C4-2B (cell line): ENCODE measurements at regions not wholly inside any gene's neighbourhood (a gene's known extent, or its start where the extent isn't known, plus 50 kb on each side); places are given as distances from the start of the nearest gene placed in this dataset.

Source experiments
- ZFX ChIP-seq: fragments of 450-650 bp; IDR thresholded peaks from 2 replicates; pipeline ENCODE4 v1.6.1; 2017
- TF ChIP-seq, protein P1 (sequence below): fragments of 450-650 bp; conservative IDR thresholded peaks from 2 replicates; pipeline ENCODE4 v1.5.1; 2017; ENCODE audit warnings: mild to moderate bottlenecking

DNA sequence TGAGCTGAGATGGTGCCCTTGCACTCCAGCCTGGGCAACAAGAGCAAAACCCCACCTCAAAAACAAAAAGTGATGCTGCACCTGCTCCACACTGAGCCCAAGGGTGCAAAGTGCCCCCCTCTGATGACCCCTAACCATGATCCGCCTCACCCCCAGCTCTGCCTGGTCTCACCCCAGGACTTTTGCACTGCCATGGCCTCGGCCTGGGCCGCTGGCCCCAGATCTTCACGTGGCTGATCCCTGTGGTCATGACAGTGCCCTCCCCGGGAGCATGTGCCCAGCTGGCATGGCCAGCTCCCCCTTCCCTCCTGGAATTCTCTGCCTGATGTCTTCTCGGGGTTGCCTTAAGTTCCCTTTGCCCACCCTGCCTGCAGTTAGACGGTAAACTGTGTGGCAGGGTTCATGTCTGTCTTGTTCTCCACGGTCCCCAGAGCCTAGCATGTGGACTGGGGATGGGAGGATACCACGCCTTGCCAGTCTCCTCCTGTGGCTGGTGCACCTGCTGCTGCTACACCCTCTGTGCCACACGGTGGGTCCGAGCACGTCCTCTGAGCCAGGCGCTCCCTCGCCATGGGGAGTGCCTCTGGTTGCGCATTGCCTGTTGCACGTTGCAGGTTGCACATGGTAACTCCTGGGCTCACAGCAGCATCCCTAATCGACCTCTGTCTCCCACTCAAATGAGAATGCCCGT lies 77.4 kb upstream of the PPP1R26 start:
- TF ChIP-seq, protein P1, sequence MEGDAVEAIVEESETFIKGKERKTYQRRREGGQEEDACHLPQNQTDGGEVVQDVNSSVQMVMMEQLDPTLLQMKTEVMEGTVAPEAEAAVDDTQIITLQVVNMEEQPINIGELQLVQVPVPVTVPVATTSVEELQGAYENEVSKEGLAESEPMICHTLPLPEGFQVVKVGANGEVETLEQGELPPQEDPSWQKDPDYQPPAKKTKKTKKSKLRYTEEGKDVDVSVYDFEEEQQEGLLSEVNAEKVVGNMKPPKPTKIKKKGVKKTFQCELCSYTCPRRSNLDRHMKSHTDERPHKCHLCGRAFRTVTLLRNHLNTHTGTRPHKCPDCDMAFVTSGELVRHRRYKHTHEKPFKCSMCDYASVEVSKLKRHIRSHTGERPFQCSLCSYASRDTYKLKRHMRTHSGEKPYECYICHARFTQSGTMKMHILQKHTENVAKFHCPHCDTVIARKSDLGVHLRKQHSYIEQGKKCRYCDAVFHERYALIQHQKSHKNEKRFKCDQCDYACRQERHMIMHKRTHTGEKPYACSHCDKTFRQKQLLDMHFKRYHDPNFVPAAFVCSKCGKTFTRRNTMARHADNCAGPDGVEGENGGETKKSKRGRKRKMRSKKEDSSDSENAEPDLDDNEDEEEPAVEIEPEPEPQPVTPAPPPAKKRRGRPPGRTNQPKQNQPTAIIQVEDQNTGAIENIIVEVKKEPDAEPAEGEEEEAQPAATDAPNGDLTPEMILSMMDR, result no peak
- no peak for TF ChIP-seq ZFX
